ENCODE measurements at regions not wholly inside any gene's neighbourhood (a gene's known extent, or its start where the extent isn't known, plus 50 kb on each side); places are given as distances from the start of the nearest gene placed in this dataset.

GRCh38 chr2:184413221-184413620 lies 185.1 kb upstream of the ZNF804A start:
- Histone ChIP-seq H3K9ac (ENCODE audit: low read length in 3 of 3) (no peak overlapping the region), H3K36me3 (ENCODE audit: control insufficient read depth in 2 of 3, insufficient read depth in 3 of 3, low read length in 3 of 3) (no peaks in the 10 kb centered on the region), H3K4me1 (ENCODE audit: control insufficient read depth in 2 of 3, insufficient read depth in 2 of 3, low read depth in 1 of 3, low read length in 3 of 3) (no peaks in the 10 kb centered on the region), H3K27ac (ENCODE audit: low read depth in 2 of 2, low read length in 2 of 2) (no peak overlapping the region), H3K9me3 (ENCODE audit: control insufficient read depth in 2 of 3, insufficient read depth in 1 of 3, low read length in 3 of 3) (no peaks in the 10 kb centered on the region), H3K4me3 (ENCODE audit: low read length in 3 of 3) (no peak overlapping the region), H3K27me3 (ENCODE audit: control insufficient read depth, insufficient read depth, low read length) (no peaks in the 10 kb centered on the region)
- no peak for TF ChIP-seq CTCF (IDR thresholded peaks at IDR 0.05; ENCODE audit: borderline replicate concordance, extremely low read depth, insufficient read depth)
- no peak for FAIRE-seq
- DNase-seq, result no peak
- intact Hi-C loops (cut with DNase I), result no loop called here

- H3K36me3 ChIP-seq (ENCODE audit: control insufficient read depth in 2 of 3, insufficient read depth in 3 of 3, low read length in 3 of 3), result no peaks in the 10 kb centered on the region
- H3K4me1 ChIP-seq (ENCODE audit: control insufficient read depth in 2 of 3, insufficient read depth in 2 of 3, low read depth in 1 of 3, low read length in 3 of 3), result no peaks in the 10 kb centered on the region
- no peak overlapping the region for H3K9ac ChIP-seq (ENCODE audit: low read length in 3 of 3)
- no peak overlapping the region for H3K27ac ChIP-seq (ENCODE audit: low read depth in 2 of 2, low read length in 2 of 2)
- no peak overlapping the region for H3K4me3 ChIP-seq (ENCODE audit: low read length in 3 of 3)
- intact Hi-C loops (cut with DNase I), result no loop called here
- FAIRE-seq, result no peak
- DNase-seq, result no peak
- H3K9me3 ChIP-seq (ENCODE audit: control insufficient read depth in 2 of 3, insufficient read depth in 1 of 3, low read length in 3 of 3), result no peaks in the 10 kb centered on the region
- H3K27me3 ChIP-seq (ENCODE audit: control insufficient read depth, insufficient read depth, low read length), result no peaks in the 10 kb centered on the region
- TF ChIP-seq CTCF (IDR thresholded peaks at IDR 0.05; ENCODE audit: borderline replicate concordance, extremely low read depth, insufficient read depth), result no peak
These were observed 184.6 kb upstream of the ZNF804A start for GRCh38 chr2:184413671-184414229.

- H3K4me1 ChIP-seq (ENCODE audit: control insufficient read depth in 2 of 3, insufficient read depth in 2 of 3, low read depth in 1 of 3, low read length in 3 of 3), result no peaks in the 10 kb centered on the region
- FAIRE-seq, result peak; percentile 47
- intact Hi-C loops (cut with DNase I), result no loop called here
These were observed 182.0 kb upstream of the ZNF804A start for GRCh38 chr2:184416146-184416913.

More at GRCh38 chr2:184416146-184416913, 182.0 kb upstream of the ZNF804A start:
- Histone ChIP-seq H3K9me3 (ENCODE audit: control insufficient read depth in 2 of 3, insufficient read depth in 1 of 3, low read length in 3 of 3) (no peaks in the 10 kb centered on the region), H3K36me3 (ENCODE audit: control insufficient read depth in 2 of 3, insufficient read depth in 3 of 3, low read length in 3 of 3) (no peaks in the 10 kb centered on the region), H3K27ac (ENCODE audit: low read depth in 2 of 2, low read length in 2 of 2) (no peak overlapping the region), H3K9ac (ENCODE audit: low read length in 3 of 3) (no peak overlapping the region), H3K27me3 (ENCODE audit: control insufficient read depth, insufficient read depth, low read length) (no peaks in the 10 kb centered on the region), H3K4me3 (ENCODE audit: low read length in 3 of 3) (no peak overlapping the region)
- no peak for DNase-seq
- TF ChIP-seq CTCF (IDR thresholded peaks at IDR 0.05; ENCODE audit: borderline replicate concordance, extremely low read depth, insufficient read depth), result no peak
